A549 (cell line): ENCODE measurements at regions not wholly inside any gene's neighbourhood (a gene's known extent, or its start where the extent isn't known, plus 50 kb on each side); places are given as distances from the start of the nearest gene placed in this dataset.

Experiments
- ATAC-seq, 2 experiments: fragments of 200-7000 bp in 1 of 2; fragments of >200 bp in 1 of 2; cut with Nextera tagmentation in 1 of 2; cut with Tn5 transposase in 1 of 2; 3 replicates each; pipeline versions ENCODE4 v1.8.0 to v1.9.1; 2018 to 2020; ENCODE audit warnings: mild to moderate bottlenecking in 1 of 2, moderate library complexity in 1 of 2
- CTCF ChIA-PET: fragments of 300-600 bp; sonication (Branson Sonifier 250); formaldehyde crosslinking; extraction: SDS; loops from one replicate; lab custom pipeline; 2021; ENCODE audit warnings: antibody characterized with exemption, inconsistent platforms; lab: Yijun Ruan, JAX
- POLR2A ChIA-PET: fragments of 350-600 bp; formaldehyde crosslinking; extraction: SDS; loops from one replicate; lab custom pipeline; 2021; ENCODE audit warnings: antibody characterized with exemption, inconsistent platforms; lab: Yijun Ruan, JAX
- DNase-seq, 2 experiments: peaks; one replicate each; pipeline versions ENCODE4 v3.0.0 to v3.0.0-alpha.2; 2011 to 2016; ENCODE audit warnings: low read depth in 1 of 2, low spot score in 1 of 2
- FAIRE-seq: peaks from 2 replicates; lab custom pipeline; 2011; peaks lifted over from hg19 to GRCh38; lab: Jason Lieb, UNC
- H3K27ac ChIP-seq, 2 experiments: fragments of >200 bp; sonication (Bioruptor Twin); formaldehyde crosslinking; 3 replicates each; pipeline ENCODE4 v1.5.1; 2016 to 2017
- H3K4me1 ChIP-seq: fragments of >200 bp; sonication (Bioruptor Twin); formaldehyde crosslinking; 3 replicates; pipeline ENCODE4 v1.6.1; 2016
- H3K4me2 ChIP-seq: fragments of >200 bp; sonication (Bioruptor Twin); formaldehyde crosslinking; 3 replicates; pipeline ENCODE4 v1.6.1; 2016
- H3K4me3 ChIP-seq: fragments of >200 bp; sonication (Bioruptor Twin); formaldehyde crosslinking; 3 replicates; pipeline ENCODE4 v1.5.1; 2016
- H3K9me3 ChIP-seq: fragments of >200 bp; sonication (Bioruptor Twin); formaldehyde crosslinking; 3 replicates; pipeline ENCODE4 v1.6.1; 2016
- ATOH8 ChIP-seq: fragments of 250-450 bp; sonication (Bioruptor Pico); IDR thresholded peaks from 2 replicates; pipeline ENCODE4 v1.5.0; 2020; ENCODE audit warnings: low read depth, mild to moderate bottlenecking, moderate library complexity
- BCL3 ChIP-seq: fragments of >200 bp; sonication (Bioruptor Twin); formaldehyde crosslinking; IDR thresholded peaks from 3 replicates; pipeline ENCODE4 v1.6.1; 2016
- EP300 ChIP-seq, 2 experiments: fragments of >200 bp; sonication (Bioruptor Twin); formaldehyde crosslinking; IDR thresholded peaks; 2 replicates in 1 of 2; 3 replicates in 1 of 2; pipeline ENCODE4 v1.6.1; 2016 to 2017
- FOXS1 ChIP-seq: fragments of 250-450 bp; sonication (Bioruptor Pico); IDR thresholded peaks from 2 replicates; pipeline ENCODE4 v1.5.0; 2020; ENCODE audit warnings: mild to moderate bottlenecking, moderate library complexity
- GATA3 ChIP-seq: IDR thresholded peaks from 2 replicates; pipeline ENCODE4 v1.6.1; 2012; ENCODE audit warnings: borderline replicate concordance
- HEYL ChIP-seq: fragments of 250-450 bp; sonication (Bioruptor Pico); IDR thresholded peaks from 2 replicates; pipeline ENCODE4 v1.8.0; 2021; ENCODE audit warnings: mild to moderate bottlenecking, moderate library complexity
- HOXA7 ChIP-seq: fragments of 250-450 bp; sonication (Bioruptor Pico); IDR thresholded peaks from 2 replicates; pipeline ENCODE4 v1.5.0; 2020; ENCODE audit warnings: mild to moderate bottlenecking, moderate library complexity
- HOXB13 ChIP-seq: fragments of 250-450 bp; sonication (Bioruptor Pico); IDR thresholded peaks from 2 replicates; pipeline ENCODE4 v1.5.0; 2020; ENCODE audit warnings: low read depth, mild to moderate bottlenecking, moderate library complexity
- JUN ChIP-seq, 2 experiments: fragments of >200 bp; sonication (Bioruptor Twin); formaldehyde crosslinking; IDR thresholded peaks; 2 replicates in 1 of 2; 3 replicates in 1 of 2; pipeline ENCODE4 v1.6.1; 2016 to 2017
- MAFK ChIP-seq: fragments of 450-650 bp; IDR thresholded peaks from 2 replicates; pipeline ENCODE4 v1.6.1; 2014; ENCODE audit not compliant: partially characterized antibody
- MAZ ChIP-seq: fragments of 150-350 bp; IDR thresholded peaks from 2 replicates; pipeline ENCODE4 v1.6.1; 2014; ENCODE audit warnings: antibody characterized with exemption, low read depth, low read length, borderline replicate concordance
- MYC ChIP-seq: IDR thresholded peaks from 2 replicates; pipeline ENCODE4 v1.6.1; 2012; ENCODE audit warnings: mild to moderate bottlenecking, inconsistent platforms, low read length, improper control_type of control experiment, borderline replicate concordance
- PBX3 ChIP-seq: IDR thresholded peaks from 2 replicates; pipeline ENCODE4 v1.6.1; 2012
- PHF8 ChIP-seq: fragments of 200-600 bp; sonication (generic); IDR thresholded peaks from 2 replicates; pipeline ENCODE4 v1.6.1; 2016; ENCODE audit warnings: low read depth, mild to moderate bottlenecking, antibody characterized with exemption, moderate library complexity, borderline replicate concordance
- RAD21 ChIP-seq, 2 experiments: fragments of >200 bp in 1 of 2; sonication (Bioruptor Twin) in 1 of 2; formaldehyde crosslinking in 1 of 2; IDR thresholded peaks in 1 of 2; conservative IDR thresholded peaks in 1 of 2; 2 replicates in 1 of 2; 3 replicates in 1 of 2; pipeline ENCODE4 v1.6.1; 2012 to 2018; ENCODE audit warnings: inconsistent platforms in 1 of 2
- RARB ChIP-seq: fragments of 250-450 bp; sonication (Bioruptor Pico); IDR thresholded peaks from 2 replicates; pipeline ENCODE4 v1.8.0; 2021; ENCODE audit warnings: mild to moderate bottlenecking, moderate library complexity
- RFX5 ChIP-seq: fragments of 450-650 bp; IDR thresholded peaks from 2 replicates; pipeline ENCODE4 v1.7.1; 2014; ENCODE audit warnings: antibody characterized with exemption, mild to moderate bottlenecking, moderate library complexity
- TFCP2L1 ChIP-seq: fragments of 250-450 bp; sonication (Bioruptor Pico); IDR thresholded peaks from 2 replicates; pipeline ENCODE4 v1.5.0; 2021; ENCODE audit warnings: mild to moderate bottlenecking
- ZC3H11A ChIP-seq: fragments of 450-650 bp; IDR thresholded peaks from 2 replicates; pipeline ENCODE4 v1.6.1; 2014; ENCODE audit warnings: antibody characterized with exemption, mild to moderate bottlenecking
- ZSCAN20 ChIP-seq: fragments of 250-450 bp; sonication (Bioruptor Pico); IDR thresholded peaks from 2 replicates; pipeline ENCODE4 v1.8.0; 2022; ENCODE audit warnings: mild to moderate bottlenecking, moderate library complexity
- TF ChIP-seq, protein P1 (sequence below): fragments of 200-600 bp; sonication (generic); IDR thresholded peaks from 2 replicates; pipeline ENCODE4 v1.6.1; 2016; ENCODE audit warnings: antibody characterized with exemption, mild to moderate bottlenecking, moderate library complexity

- no peaks in the 10 kb centered on the region for H3K9me3 ChIP-seq
- ATAC-seq (no peak), DNase-seq (no peak), FAIRE-seq (no peak)
- no peaks in the 10 kb centered on the region for H3K4me1 ChIP-seq
- no peak overlapping the region for H3K4me2 ChIP-seq
- TF ChIP-seq HOXA7 (CRISPR knock-in tag): no peak
- no peak for TF ChIP-seq BCL3
- no peak for TF ChIP-seq MYC
- TF ChIP-seq MAZ: no peak
- no peak for TF ChIP-seq HOXB13 (CRISPR knock-in tag)
- no peak for TF ChIP-seq EP300 (IDR thresholded peaks at IDR 0.05)
- TF ChIP-seq RFX5: no peak
- no peak for TF ChIP-seq MAFK
- no peak for TF ChIP-seq JUN (IDR thresholded peaks at IDR 0.05)
- TF ChIP-seq FOXS1 (CRISPR knock-in tag): no peak
- no peak for TF ChIP-seq PBX3
- TF ChIP-seq RARB (CRISPR knock-in tag): no peak
- TF ChIP-seq PHF8: no peak
- TF ChIP-seq, protein P1, sequence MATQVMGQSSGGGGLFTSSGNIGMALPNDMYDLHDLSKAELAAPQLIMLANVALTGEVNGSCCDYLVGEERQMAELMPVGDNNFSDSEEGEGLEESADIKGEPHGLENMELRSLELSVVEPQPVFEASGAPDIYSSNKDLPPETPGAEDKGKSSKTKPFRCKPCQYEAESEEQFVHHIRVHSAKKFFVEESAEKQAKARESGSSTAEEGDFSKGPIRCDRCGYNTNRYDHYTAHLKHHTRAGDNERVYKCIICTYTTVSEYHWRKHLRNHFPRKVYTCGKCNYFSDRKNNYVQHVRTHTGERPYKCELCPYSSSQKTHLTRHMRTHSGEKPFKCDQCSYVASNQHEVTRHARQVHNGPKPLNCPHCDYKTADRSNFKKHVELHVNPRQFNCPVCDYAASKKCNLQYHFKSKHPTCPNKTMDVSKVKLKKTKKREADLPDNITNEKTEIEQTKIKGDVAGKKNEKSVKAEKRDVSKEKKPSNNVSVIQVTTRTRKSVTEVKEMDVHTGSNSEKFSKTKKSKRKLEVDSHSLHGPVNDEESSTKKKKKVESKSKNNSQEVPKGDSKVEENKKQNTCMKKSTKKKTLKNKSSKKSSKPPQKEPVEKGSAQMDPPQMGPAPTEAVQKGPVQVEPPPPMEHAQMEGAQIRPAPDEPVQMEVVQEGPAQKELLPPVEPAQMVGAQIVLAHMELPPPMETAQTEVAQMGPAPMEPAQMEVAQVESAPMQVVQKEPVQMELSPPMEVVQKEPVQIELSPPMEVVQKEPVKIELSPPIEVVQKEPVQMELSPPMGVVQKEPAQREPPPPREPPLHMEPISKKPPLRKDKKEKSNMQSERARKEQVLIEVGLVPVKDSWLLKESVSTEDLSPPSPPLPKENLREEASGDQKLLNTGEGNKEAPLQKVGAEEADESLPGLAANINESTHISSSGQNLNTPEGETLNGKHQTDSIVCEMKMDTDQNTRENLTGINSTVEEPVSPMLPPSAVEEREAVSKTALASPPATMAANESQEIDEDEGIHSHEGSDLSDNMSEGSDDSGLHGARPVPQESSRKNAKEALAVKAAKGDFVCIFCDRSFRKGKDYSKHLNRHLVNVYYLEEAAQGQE: no peak
- no peak for TF ChIP-seq GATA3
- H3K27ac ChIP-seq: no peak overlapping the region
- H3K4me3 ChIP-seq: no peak overlapping the region
- CTCF ChIA-PET: no interaction called here
- POLR2A ChIA-PET: no interaction called here
Observed at GRCh38 chr5:57939335-57939734, 456.7 kb upstream of the ACTBL2 start.

GRCh38 chr5:57938174-57938557 lies 455.6 kb upstream of the ACTBL2 start:
- no peak for TF ChIP-seq ZSCAN20 (CRISPR knock-in tag)
- TF ChIP-seq RFX5: no peak
- no peak for TF ChIP-seq ZC3H11A
- no peak for TF ChIP-seq ATOH8 (CRISPR knock-in tag)
- TF ChIP-seq PBX3: no peak
- TF ChIP-seq RAD21 (conservative IDR thresholded peaks at IDR 0.05 in 1 of 2, IDR thresholded peaks at IDR 0.05 in 1 of 2): 0 out of 5 replicates have a peak, but pooled peaks of 1 of the 2 experiments have one; percentile 4
- no peak for TF ChIP-seq HEYL (CRISPR knock-in tag)
- TF ChIP-seq TFCP2L1: no peak
- H3K4me2 ChIP-seq: no peak overlapping the region
- ChIA-PET CTCF (interaction anchor here (0.6 to 0.8 kb wide), 3 partner anchors 14 to 539 kb away, joined by 3 read pairs; no protein-coding TSS in a partner anchor), POLR2A (interaction anchor here (0.7 to 1.1 kb wide), 2 partner anchors 338 to 521 kb away, joined by 4 to 5 read pairs; no protein-coding TSS in a partner anchor)
- no peaks in the 10 kb centered on the region for H3K9me3 ChIP-seq
- FAIRE-seq (no peak), ATAC-seq (no peak), DNase-seq (no peak)
- H3K4me3 ChIP-seq: no peak overlapping the region
- no peaks in the 10 kb centered on the region for H3K4me1 ChIP-seq
- no peak overlapping the region for H3K27ac ChIP-seq
